ENCODE measurements at regions not wholly inside any gene's neighbourhood (a gene's known extent, or its start where the extent isn't known, plus 50 kb on each side); places are given as distances from the start of the nearest gene placed in this dataset.

GRCh38 chr5:39605588-39606575, 181.1 kb upstream of the DAB2 start:
- H3K4me3 ChIP-seq (ENCODE audit: low read depth, low read length), result no peak overlapping the region
- DNase-seq (ENCODE audit: low read depth), result peak; percentile 52
- no peak for TF ChIP-seq CTCF (conservative IDR thresholded peaks at IDR 0.05; ENCODE audit: low read depth, low read length)

GRCh38 chr5:39605145-39605544, 180.4 kb upstream of the DAB2 start:
- TF ChIP-seq CTCF (conservative IDR thresholded peaks at IDR 0.05; ENCODE audit: low read depth, low read length), result no peak
- no peak for DNase-seq (ENCODE audit: low read depth)
- H3K4me3 ChIP-seq (ENCODE audit: low read depth, low read length), result no peak overlapping the region

- peak; percentile 63 for DNase-seq (ENCODE audit: low read depth)
- no peak overlapping the region for H3K4me3 ChIP-seq (ENCODE audit: low read depth, low read length)
- no peak for TF ChIP-seq CTCF (conservative IDR thresholded peaks at IDR 0.05; ENCODE audit: low read depth, low read length)
Observed at GRCh38 chr5:39604491-39604890, 179.7 kb upstream of the DAB2 start.

GRCh38 chr5:39599721-39600431, 175.1 kb upstream of the DAB2 start:
- peak; percentile 89 for DNase-seq (ENCODE audit: low read depth)
- peak; percentile 60 for TF ChIP-seq CTCF (conservative IDR thresholded peaks at IDR 0.05; ENCODE audit: low read depth, low read length)

GRCh38 chr5:39598661-39599248, 174.0 kb upstream of the DAB2 start:
- no peak for DNase-seq (ENCODE audit: low read depth)
- no peak for TF ChIP-seq CTCF (conservative IDR thresholded peaks at IDR 0.05; ENCODE audit: low read depth, low read length)
- no peak overlapping the region for H3K4me3 ChIP-seq (ENCODE audit: low read depth, low read length)

More at GRCh38 chr5:39599721-39600431, 175.1 kb upstream of the DAB2 start:
- no peak overlapping the region for H3K4me3 ChIP-seq (ENCODE audit: low read depth, low read length)

GRCh38 chr5:39588179-39588578, 163.4 kb upstream of the DAB2 start:
- DNase-seq (ENCODE audit: low read depth), result no peak
- no peak for TF ChIP-seq CTCF (conservative IDR thresholded peaks at IDR 0.05; ENCODE audit: low read depth, low read length)
- no peak overlapping the region for H3K4me3 ChIP-seq (ENCODE audit: low read depth, low read length)

Data from choroid plexus epithelial cell (primary cell).